H1 (cell line): ENCODE measurements at regions not wholly inside any gene's neighbourhood (a gene's known extent, or its start where the extent isn't known, plus 50 kb on each side); places are given as distances from the start of the nearest gene placed in this dataset.

ENCODE experiments used
- CTCF ChIA-PET: fragments of 300-600 bp; sonication (Branson Sonifier 250); formaldehyde crosslinking; loops from one replicate; lab custom pipeline; 2021; ENCODE audit not compliant: partially characterized antibody; lab: Charles Lee
- POLR2A ChIA-PET: fragments of 300-600 bp; sonication (Branson Sonifier 250); formaldehyde crosslinking; loops from one replicate; lab custom pipeline; 2021; ENCODE audit warnings: inconsistent platforms; ENCODE audit not compliant: partially characterized antibody; lab: Charles Lee
- DNase-seq, 2 experiments: peaks; one replicate each; pipeline versions ENCODE4 v3.0.0 to v3.0.0-alpha.2; 2010 to 2022; ENCODE audit warnings: low spot score in 2 of 2, low read depth in 1 of 2, mixed read lengths in 1 of 2
- FAIRE-seq: peaks from 2 replicates; lab custom pipeline; 2011; peaks lifted over from hg19 to GRCh38; lab: Jason Lieb, UNC
- H2AFZ ChIP-seq: 2 replicates; pipeline ENCODE4 v1.8.1; 2012; ENCODE audit warnings: low read length, inconsistent platforms
- H2AK5ac ChIP-seq: 2 replicates; pipeline ENCODE4 v1.6.1; 2013; ENCODE audit warnings: low read depth, low read length
- H2BK120ac ChIP-seq: replicated peaks from 2 replicates; pipeline ENCODE3; 2013; ENCODE audit warnings: low read depth, low read length, inconsistent platforms
- H2BK12ac ChIP-seq: 2 replicates; pipeline ENCODE4 v1.6.1; 2013; ENCODE audit warnings: low read depth, low read length
- H2BK15ac ChIP-seq: 2 replicates; pipeline ENCODE4 v1.6.1; 2013; ENCODE audit warnings: low read length
- H2BK20ac ChIP-seq: 2 replicates; pipeline ENCODE4 v1.6.1; 2013; ENCODE audit warnings: low read length
- H2BK5ac ChIP-seq: 2 replicates; pipeline ENCODE4 v1.6.1; 2013; ENCODE audit warnings: low read depth, low read length
- H3K14ac ChIP-seq: 2 replicates; pipeline ENCODE4 v1.6.1; 2013; ENCODE audit warnings: inconsistent platforms; ENCODE audit not compliant: insufficient read length
- H3K18ac ChIP-seq: 2 replicates; pipeline ENCODE4 v1.6.1; 2013; ENCODE audit warnings: low read length; ENCODE audit errors: extremely low read depth
- H3K23ac ChIP-seq: 2 replicates; pipeline ENCODE4 v1.6.1; 2013; ENCODE audit warnings: inconsistent platforms; ENCODE audit not compliant: insufficient read length
- H3K23me2 ChIP-seq: 2 replicates; pipeline ENCODE4 v1.6.1; 2013; ENCODE audit warnings: low read depth, low read length
- H3K27ac ChIP-seq: 2 replicates; pipeline ENCODE4 v1.6.1; 2011; ENCODE audit warnings: low read depth, low read length, inconsistent platforms
- H3K27me3 ChIP-seq, 4 experiments: replicated peaks in 1 of 4; 1 replicate in 1 of 4; 2 replicates in 3 of 4; pipeline versions ENCODE4 v1.6.1 to v1.8.1; 2011 to 2013; ENCODE audit warnings: low read length in 3 of 4, mild to moderate bottlenecking in 3 of 4, inconsistent platforms in 2 of 4, mixed read lengths in 2 of 4, moderate library complexity in 1 of 4; ENCODE audit not compliant: control insufficient read depth in 3 of 4, insufficient read depth in 3 of 4; ENCODE audit errors: extremely low read depth in 1 of 4
- H3K36me3 ChIP-seq, 4 experiments: 2 replicates each; pipeline versions ENCODE4 v1.6.1 to v1.8.1; 2011 to 2013; ENCODE audit warnings: mild to moderate bottlenecking in 4 of 4, low read length in 3 of 4, moderate library complexity in 2 of 4, control low read depth in 1 of 4, inconsistent platforms in 1 of 4; ENCODE audit not compliant: insufficient read depth in 4 of 4, control insufficient read depth in 2 of 4
- H3K4ac ChIP-seq: replicated peaks from 2 replicates; pipeline ENCODE3; 2013; ENCODE audit warnings: low read length, low read depth, mixed read lengths, inconsistent platforms; ENCODE audit not compliant: insufficient read length
- H3K4me1 ChIP-seq, 4 experiments: replicated peaks in 1 of 4; 1 replicate in 1 of 4; 2 replicates in 3 of 4; pipeline versions ENCODE4 v1.6.1 to v1.8.1; 2011 to 2013; ENCODE audit warnings: low read length in 3 of 4, inconsistent platforms in 2 of 4, mixed read lengths in 1 of 4; ENCODE audit not compliant: insufficient read depth in 4 of 4, control insufficient read depth in 3 of 4
- H3K4me2 ChIP-seq, 2 experiments: 2 replicates each; pipeline versions ENCODE4 v1.6.1 to v1.8.1; 2011 to 2013; ENCODE audit warnings: low read depth in 2 of 2, low read length in 2 of 2, control low read depth in 1 of 2, inconsistent platforms in 1 of 2, mild to moderate bottlenecking in 1 of 2; ENCODE audit not compliant: insufficient read depth in 1 of 2
- H3K4me3 ChIP-seq, 4 experiments: fragments of 200-600, 300-600 bp in 1 of 4; sonication (generic), shearing (Covaris generic), sonication (Bioruptor Twin) in 1 of 4; 2 replicates each; pipeline versions ENCODE4 v1.5.1 to v1.8.1; 2011 to 2016; ENCODE audit warnings: low read length in 4 of 4, low read depth in 3 of 4, control low read depth in 2 of 4, inconsistent platforms in 2 of 4, mild to moderate bottlenecking in 2 of 4, mixed read lengths in 1 of 4, moderate library complexity in 1 of 4; ENCODE audit not compliant: insufficient read depth in 2 of 4; ENCODE audit errors: extremely low read depth in 1 of 4
- H3K56ac ChIP-seq: replicated peaks from 2 replicates; pipeline ENCODE3; 2013; ENCODE audit warnings: low read depth, mild to moderate bottlenecking, mixed read lengths, low read length, inconsistent platforms; ENCODE audit not compliant: insufficient read length
- H3K79me1 ChIP-seq: 2 replicates; pipeline ENCODE4 v1.6.1; 2013; ENCODE audit warnings: low read depth, low read length, control low read depth
- H3K79me2 ChIP-seq, 2 experiments: 2 replicates each; pipeline versions ENCODE4 v1.6.1 to v1.8.1; 2012 to 2013; ENCODE audit warnings: low read length in 2 of 2, mild to moderate bottlenecking in 2 of 2, inconsistent platforms in 1 of 2; ENCODE audit not compliant: insufficient read depth in 2 of 2, control insufficient read depth in 1 of 2
- H3K9ac ChIP-seq, 4 experiments: replicated peaks in 1 of 4; 1 replicate in 1 of 4; 2 replicates in 3 of 4; pipeline versions ENCODE4 v1.6.1 to v1.8.1; 2011 to 2013; ENCODE audit warnings: low read depth in 3 of 4, low read length in 3 of 4, control low read depth in 2 of 4, mild to moderate bottlenecking in 2 of 4, moderate library complexity in 2 of 4, inconsistent platforms in 1 of 4; ENCODE audit errors: extremely low read depth in 1 of 4
- H3K9me3 ChIP-seq, 2 experiments: 2 replicates each; pipeline versions ENCODE4 v1.6.1 to v1.8.1; 2012 to 2013; ENCODE audit warnings: mild to moderate bottlenecking in 2 of 2, moderate library complexity in 2 of 2, control low read depth in 1 of 2, inconsistent platforms in 1 of 2, low read depth in 1 of 2, low read length in 1 of 2, mixed read lengths in 1 of 2; ENCODE audit not compliant: insufficient read depth in 2 of 2
- H4K20me1 ChIP-seq, 2 experiments: replicated peaks in 1 of 2; 2 replicates each; pipeline versions ENCODE3 to v1.8.1; 2011 to 2013; ENCODE audit warnings: inconsistent platforms in 2 of 2, low read length in 2 of 2, mild to moderate bottlenecking in 1 of 2; ENCODE audit not compliant: insufficient read depth in 2 of 2, control insufficient read depth in 1 of 2
- H4K5ac ChIP-seq: 2 replicates; pipeline ENCODE4 v1.6.1; 2013; ENCODE audit warnings: low read length, low read depth, mixed read lengths, inconsistent platforms; ENCODE audit not compliant: insufficient read length
- H4K8ac ChIP-seq: 2 replicates; pipeline ENCODE4 v1.8.0; 2013; ENCODE audit warnings: mild to moderate bottlenecking, moderate library complexity, low read length, inconsistent platforms; ENCODE audit not compliant: insufficient read depth; ENCODE audit errors: extremely low read depth
- H4K91ac ChIP-seq: replicated peaks from 2 replicates; pipeline ENCODE3; 2013; ENCODE audit warnings: low read length, mixed read lengths, inconsistent platforms; ENCODE audit not compliant: insufficient read length
- JUND ChIP-seq: IDR thresholded peaks from 2 replicates; pipeline ENCODE4 v1.6.1; 2011; ENCODE audit warnings: mild to moderate bottlenecking, improper control_type of control experiment, low read length
- POLR2AphosphoS5 ChIP-seq: IDR thresholded peaks from 2 replicates; pipeline ENCODE4 v1.6.1; 2011; ENCODE audit warnings: low read depth, low read length
- POU5F1 ChIP-seq: IDR thresholded peaks from 2 replicates; pipeline ENCODE4 v1.6.1; 2011; ENCODE audit warnings: low read depth, mild to moderate bottlenecking, low read length, moderate library complexity
- SRF ChIP-seq: IDR thresholded peaks from 2 replicates; pipeline ENCODE4 v1.6.1; 2011; ENCODE audit warnings: mild to moderate bottlenecking, low read depth, low read length, moderate library complexity
- TAF1 ChIP-seq: IDR thresholded peaks from 2 replicates; pipeline ENCODE4 v1.6.1; 2011; ENCODE audit warnings: mild to moderate bottlenecking, low read depth, low read length
- TCF12 ChIP-seq: IDR thresholded peaks from 2 replicates; pipeline ENCODE4 v1.6.1; 2011; ENCODE audit warnings: low read depth, mild to moderate bottlenecking, low read length
- YY1 ChIP-seq: IDR thresholded peaks from 2 replicates; pipeline ENCODE4 v1.6.1; 2011; ENCODE audit warnings: low read depth, mild to moderate bottlenecking, low read length
- WGBS, 2 experiments: shearing (Covaris generic) in 1 of 2; methylation state at CpG; one replicate each; pipeline versions ENCODE4 v1.1.6 to v1.1.7; 2013 to 2015; ENCODE audit warnings: low lambda C conversion rate in 2 of 2, mixed read lengths in 2 of 2, inconsistent platforms in 1 of 2, low coverage in 1 of 2, missing lambda C conversion rate in 1 of 2; ENCODE audit not compliant: insufficient replicate concordance in 2 of 2, insufficient coverage in 1 of 2, insufficient read length in 1 of 2; ENCODE audit errors: extremely low coverage in 1 of 2, missing lambda C conversion rate in 1 of 2; 5-methylcytosine and 5-hydroxymethylcytosine counted together

DNA sequence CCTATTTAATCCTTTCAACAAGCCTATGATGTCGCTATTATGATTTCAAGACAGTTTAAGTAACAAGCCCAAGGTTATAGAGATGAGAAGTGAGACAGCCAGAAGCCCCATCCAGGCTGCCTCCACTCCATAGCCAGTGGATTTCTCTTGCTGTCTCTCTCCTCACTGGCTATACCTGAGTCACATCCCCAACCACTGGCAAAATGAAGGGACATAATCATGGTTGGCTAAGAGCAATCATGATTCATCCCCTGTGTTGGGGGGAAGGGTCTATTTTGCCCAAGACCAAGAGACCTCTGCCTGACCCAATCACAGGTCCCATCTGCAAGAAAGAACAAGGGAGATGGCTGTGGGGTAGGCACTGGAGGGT, 334.9 kb upstream of the GATB start:
- H3K9me3 ChIP-seq, result no peaks in the 10 kb centered on the region
- no peak overlapping the region for H3K4me2 ChIP-seq
- no peaks in the 10 kb centered on the region for H3K79me2 ChIP-seq
- H3K14ac ChIP-seq, result no peak overlapping the region
- WGBS, 2 experiments, result 81% methylated on average over 1 of the region's 1 CpG; no CpG with 5 or more reads in 1 of the 2 experiments
- H4K8ac ChIP-seq, result no peak overlapping the region
- no peak overlapping the region for H2BK15ac ChIP-seq
- H3K4me3 ChIP-seq, result no peak overlapping the region
- POLR2A ChIA-PET, result no interaction called here
- H3K36me3 ChIP-seq, result no peaks in the 10 kb centered on the region
- no peak overlapping the region for H3K23ac ChIP-seq
- no peak overlapping the region for H3K18ac ChIP-seq
- H3K56ac ChIP-seq, result no peak overlapping the region
- no peak overlapping the region for H4K91ac ChIP-seq
- DNase-seq, result no peak
- H2BK120ac ChIP-seq, result no peak overlapping the region
- no peak overlapping the region for H2BK5ac ChIP-seq
- no peak for FAIRE-seq
- H3K4me1 ChIP-seq, result peaks cover 0 to 1% (median 0%) of the 10 kb centered on the region in 4 experiments; a peak in 1 of 7 replicates
- no peaks in the 10 kb centered on the region for H3K79me1 ChIP-seq
- H2AK5ac ChIP-seq, result no peak overlapping the region
- TF ChIP-seq YY1, result no peak
- no peak for TF ChIP-seq SRF
- no peak for TF ChIP-seq POLR2AphosphoS5
- TF ChIP-seq POU5F1, result no peak
- no peak for TF ChIP-seq JUND
- no peak for TF ChIP-seq TAF1
- TF ChIP-seq TCF12, result no peak
- TF ChIP-seq, all 59 proteins: peak for 0
- Histone ChIP-seq H2AFZ (no peak overlapping the region), H3K27ac (no peak overlapping the region), H2BK20ac (no peak overlapping the region), H3K9ac (no peak overlapping the region), H3K23me2 (no peaks in the 10 kb centered on the region), H3K4ac (no peak overlapping the region), H4K5ac (no peak overlapping the region), H4K20me1 (no peaks in the 10 kb centered on the region), H3K27me3 (no peaks in the 10 kb centered on the region), H2BK12ac (no peak overlapping the region)
- CTCF ChIA-PET, result no interaction called here
